ENCODE measurements at regions not wholly inside any gene's neighbourhood (a gene's known extent, or its start where the extent isn't known, plus 50 kb on each side); places are given as distances from the start of the nearest gene placed in this dataset.
A peak's percentile ranks its signal among the peaks of the same experiment; 100 is the strongest.

GRCh38 chr21:28464988-28465387 lies 527.7 kb downstream of the LTN1 start:
- Histone ChIP-seq H3K27me3 (no peaks in the 10 kb centered on the region), H3K36me3 (no peaks in the 10 kb centered on the region), H3K4me1 (no peaks in the 10 kb centered on the region), H3K27ac (no peak overlapping the region), H3K4me3 (no peak overlapping the region), H3K9me3 (no peaks in the 10 kb centered on the region)
- DNase-seq (ENCODE audit: extremely low spot score in 2 of 2): no peak
- TF ChIP-seq POLR2AphosphoS5 (IDR thresholded peaks at IDR 0.05; ENCODE audit: insufficient read depth in 1 of 2, low read depth in 1 of 2): no peak
- no peak for TF ChIP-seq POLR2A (IDR thresholded peaks at IDR 0.05)
- TF ChIP-seq CTCF (IDR thresholded peaks at IDR 0.05): no peak
- intact Hi-C loops (cut with DNase I): no loop called here

DNA sequence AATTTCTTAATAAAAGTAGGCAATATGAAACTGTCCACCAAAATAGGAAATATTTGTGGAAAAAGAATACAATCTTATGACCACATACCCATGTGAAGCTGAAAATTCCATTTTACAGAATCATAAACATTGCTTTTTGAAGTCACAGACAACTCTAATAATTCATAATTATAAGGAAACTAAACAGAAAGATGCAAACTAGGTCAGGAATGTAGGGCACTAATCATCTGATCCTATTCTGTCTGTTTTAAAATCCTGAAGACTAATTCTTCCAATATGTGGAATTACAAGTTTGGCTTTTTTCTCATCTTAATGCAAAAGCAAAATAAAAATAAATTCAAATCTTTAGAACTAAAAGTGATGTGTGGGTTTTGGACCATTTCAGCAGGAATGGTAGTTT lies 528.6 kb downstream of the LTN1 start:
- Histone ChIP-seq H3K27me3 (no peaks in the 10 kb centered on the region), H3K4me3 (no peak overlapping the region), H3K4me1 (no peaks in the 10 kb centered on the region), H3K9me3 (no peaks in the 10 kb centered on the region), H3K36me3 (no peaks in the 10 kb centered on the region), H3K27ac (no peak overlapping the region)
- no peak for DNase-seq (ENCODE audit: extremely low spot score in 2 of 2)
- intact Hi-C loops (cut with DNase I): no loop called here
- TF ChIP-seq CTCF (IDR thresholded peaks at IDR 0.05) (no peak), POLR2A (IDR thresholded peaks at IDR 0.05) (no peak), POLR2AphosphoS5 (IDR thresholded peaks at IDR 0.05; ENCODE audit: insufficient read depth in 1 of 2, low read depth in 1 of 2) (no peak)

GRCh38 chr21:28459193-28459592 lies 533.5 kb downstream of the LTN1 start:
- H3K4me3 ChIP-seq: no peak overlapping the region
- no peaks in the 10 kb centered on the region for H3K36me3 ChIP-seq
- intact Hi-C loops (cut with DNase I): no loop called here
- DNase-seq (ENCODE audit: extremely low spot score in 2 of 2): no peak
- no peaks in the 10 kb centered on the region for H3K9me3 ChIP-seq
- TF ChIP-seq CTCF (IDR thresholded peaks at IDR 0.05) (no peak), POLR2AphosphoS5 (IDR thresholded peaks at IDR 0.05; ENCODE audit: insufficient read depth in 1 of 2, low read depth in 1 of 2) (no peak), POLR2A (IDR thresholded peaks at IDR 0.05) (no peak)
- H3K27ac ChIP-seq: no peak overlapping the region
- no peaks in the 10 kb centered on the region for H3K27me3 ChIP-seq
- peaks cover 6% of the 10 kb centered on the region for H3K4me1 ChIP-seq

- H3K36me3 ChIP-seq: no peaks in the 10 kb centered on the region
- no peak for DNase-seq (ENCODE audit: extremely low spot score in 2 of 2)
- peaks cover 6% of the 10 kb centered on the region for H3K4me1 ChIP-seq
- H3K4me3 ChIP-seq: no peak overlapping the region
- TF ChIP-seq POLR2AphosphoS5 (IDR thresholded peaks at IDR 0.05; ENCODE audit: insufficient read depth in 1 of 2, low read depth in 1 of 2): no peak
- no peak overlapping the region for H3K27ac ChIP-seq
- H3K9me3 ChIP-seq: no peaks in the 10 kb centered on the region
- H3K27me3 ChIP-seq: no peaks in the 10 kb centered on the region
- intact Hi-C loops (cut with DNase I): no loop called here
Observed at GRCh38 chr21:28458446-28458845, 534.2 kb downstream of the LTN1 start.

DNA sequence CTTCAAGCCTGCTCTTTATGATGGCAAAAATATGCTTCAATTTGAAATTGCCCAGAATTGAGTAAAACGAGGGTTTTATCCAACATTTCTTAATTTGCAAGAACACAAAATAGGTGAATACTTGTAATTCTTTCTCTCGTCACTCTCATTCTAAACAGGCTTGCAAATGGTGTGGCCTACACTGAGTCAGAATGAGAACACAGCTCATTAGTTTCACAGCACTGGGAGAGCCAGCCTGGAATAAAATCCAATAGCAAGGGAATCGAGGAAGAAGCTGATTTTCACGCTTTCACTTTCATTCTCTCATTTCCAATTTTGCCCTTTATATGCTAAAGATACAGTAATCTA lies 537.5 kb downstream of the LTN1 start:
- no peak for DNase-seq (ENCODE audit: extremely low spot score in 2 of 2)
- TF ChIP-seq CTCF (IDR thresholded peaks at IDR 0.05) (no peak), POLR2AphosphoS5 (IDR thresholded peaks at IDR 0.05; ENCODE audit: insufficient read depth in 1 of 2, low read depth in 1 of 2) (no peak), POLR2A (IDR thresholded peaks at IDR 0.05) (no peak)
- no peaks in the 10 kb centered on the region for H3K9me3 ChIP-seq
- peaks cover 6% of the 10 kb centered on the region for H3K4me1 ChIP-seq
- H3K4me3 ChIP-seq: no peak overlapping the region
- intact Hi-C loops (cut with DNase I): no loop called here
- no peaks in the 10 kb centered on the region for H3K36me3 ChIP-seq
- H3K27ac ChIP-seq: peak overlapping the region; percentile 30
- no peaks in the 10 kb centered on the region for H3K27me3 ChIP-seq

Measured in vagina (tissue), 2 donors.